IMR-90 (cell line): ENCODE measurements at regions not wholly inside any gene's neighbourhood (a gene's known extent, or its start where the extent isn't known, plus 50 kb on each side); places are given as distances from the start of the nearest gene placed in this dataset.

Experiments used
- ATAC-seq: fragments of 200-7000 bp; cut with Tn5 transposase; 2 replicates; pipeline ENCODE4 v1.9.1; 2020; ENCODE audit warnings: low read depth, mild to moderate bottlenecking, moderate library complexity
- BruUV-seq: library from RNA; stranded (reverse); fragments of 400-500 nt; replicated peaks from 2 replicates; lab custom pipeline; 2021; lab: Mats Ljungman, UMichigan
- CTCF ChIA-PET: fragments of 300-600 bp; formaldehyde crosslinking; extraction: SDS; loops from one replicate; lab custom pipeline; 2021; ENCODE audit warnings: antibody characterized with exemption; lab: Yijun Ruan, JAX
- POLR2A ChIA-PET: fragments of 300-600 bp; sonication (Branson Sonifier 250); formaldehyde crosslinking; loops from one replicate; lab custom pipeline; 2022; ENCODE audit warnings: antibody characterized with exemption; ENCODE audit not compliant: unreplicated experiment; lab: Charles Lee
- DNase-seq: peaks from one replicate; pipeline ENCODE4 v3.0.0; 2013
- H2AFZ ChIP-seq: replicated peaks from 2 replicates; pipeline ENCODE3; 2013; ENCODE audit warnings: low read length, mild to moderate bottlenecking; ENCODE audit not compliant: poor library complexity
- H2AK5ac ChIP-seq: 2 replicates; pipeline ENCODE4 v1.6.1; 2013; ENCODE audit warnings: low read depth, low read length, inconsistent platforms
- H2AK9ac ChIP-seq: replicated peaks from 2 replicates; pipeline ENCODE3; 2013; ENCODE audit warnings: mild to moderate bottlenecking, low read depth, low read length, moderate library complexity; ENCODE audit not compliant: poor library complexity
- H2BK120ac ChIP-seq: 2 replicates; pipeline ENCODE4 v1.6.1; 2013; ENCODE audit warnings: low read depth, low read length, inconsistent platforms
- H2BK15ac ChIP-seq: 3 replicates; pipeline ENCODE4 v1.6.1; 2013; ENCODE audit warnings: low read depth, low read length, inconsistent platforms
- H2BK20ac ChIP-seq: 2 replicates; pipeline ENCODE4 v1.6.1; 2013; ENCODE audit warnings: low read depth, mild to moderate bottlenecking, inconsistent platforms, low read length, moderate library complexity
- H2BK5ac ChIP-seq: 2 replicates; pipeline ENCODE4 v1.6.1; 2013; ENCODE audit warnings: mild to moderate bottlenecking, low read depth, low read length, inconsistent platforms; ENCODE audit not compliant: poor library complexity, severe bottlenecking
- H3K14ac ChIP-seq: replicated peaks from 2 replicates; pipeline ENCODE4 v1.6.1; 2013; ENCODE audit warnings: low read depth, low read length, inconsistent platforms
- H3K18ac ChIP-seq: 2 replicates; pipeline ENCODE4 v1.6.1; 2013; ENCODE audit warnings: low read depth, low read length, control low read depth
- H3K23ac ChIP-seq: 2 replicates; pipeline ENCODE4 v1.6.1; 2013; ENCODE audit warnings: low read depth, low read length, inconsistent platforms
- H3K27ac ChIP-seq: 2 replicates; pipeline ENCODE4 v1.5.1; 2013; ENCODE audit warnings: mild to moderate bottlenecking, control low read depth, low read length; ENCODE audit not compliant: insufficient read depth
- H3K27me3 ChIP-seq: 2 replicates; pipeline ENCODE4 v1.6.1; 2013; ENCODE audit warnings: low read length; ENCODE audit not compliant: control insufficient read depth, insufficient read depth
- H3K36me3 ChIP-seq: 2 replicates; pipeline ENCODE4 v1.6.1; 2013; ENCODE audit warnings: low read length, mixed read lengths; ENCODE audit not compliant: control insufficient read depth, insufficient read depth
- H3K4ac ChIP-seq: 2 replicates; pipeline ENCODE4 v1.6.1; 2013; ENCODE audit warnings: low read depth, low read length, inconsistent platforms
- H3K4me1 ChIP-seq: 2 replicates; pipeline ENCODE4 v1.6.1; 2013; ENCODE audit warnings: low read length, mixed read lengths; ENCODE audit not compliant: control insufficient read depth, insufficient read depth
- H3K4me2 ChIP-seq: 2 replicates; pipeline ENCODE4 v1.6.1; 2013; ENCODE audit warnings: low read depth, mild to moderate bottlenecking, control low read depth, low read length, moderate library complexity
- H3K4me3 ChIP-seq: 2 replicates; pipeline ENCODE4 v1.5.1; 2013; ENCODE audit warnings: low read depth, mild to moderate bottlenecking, control low read depth, low read length, moderate library complexity; ENCODE audit not compliant: insufficient read depth
- H3K56ac ChIP-seq: 2 replicates; pipeline ENCODE4 v1.6.1; 2013; ENCODE audit warnings: low read length, inconsistent platforms; ENCODE audit not compliant: insufficient read depth; ENCODE audit errors: extremely low read depth
- H3K79me1 ChIP-seq, 2 experiments: 2 replicates each; pipeline ENCODE4 v1.6.1; 2013; ENCODE audit warnings: low read length in 2 of 2, inconsistent platforms in 1 of 2, low read depth in 1 of 2
- H3K9ac ChIP-seq: 2 replicates; pipeline ENCODE4 v1.6.1; 2013; ENCODE audit warnings: low read depth, low read length, control low read depth
- H3K9me1 ChIP-seq: 2 replicates; pipeline ENCODE4 v1.6.1; 2013; ENCODE audit warnings: low read length, inconsistent platforms; ENCODE audit not compliant: insufficient read depth
- H3K9me3 ChIP-seq: 2 replicates; pipeline ENCODE4 v1.6.1; 2013; ENCODE audit warnings: low read length; ENCODE audit not compliant: control insufficient read depth, insufficient read depth
- H4K20me1 ChIP-seq: 2 replicates; pipeline ENCODE4 v1.6.1; 2013; ENCODE audit warnings: low read length, inconsistent platforms; ENCODE audit not compliant: insufficient read depth
- H4K5ac ChIP-seq: 2 replicates; pipeline ENCODE4 v1.6.1; 2013; ENCODE audit warnings: mild to moderate bottlenecking, low read depth, low read length, control low read depth
- H4K8ac ChIP-seq, 2 experiments: 2 replicates each; pipeline ENCODE4 v1.6.1; 2013; ENCODE audit warnings: low read depth in 2 of 2, low read length in 2 of 2, control low read depth in 1 of 2, inconsistent platforms in 1 of 2
- H4K91ac ChIP-seq: 2 replicates; pipeline ENCODE4 v1.6.1; 2013; ENCODE audit warnings: low read depth, low read length, inconsistent platforms; ENCODE audit not compliant: insufficient read depth
- MAFK ChIP-seq: IDR thresholded peaks from 2 replicates; pipeline ENCODE4 v1.6.1; 2012; ENCODE audit warnings: low read depth, low read length, improper control_type of control experiment
- NFE2L2 ChIP-seq: fragments of 150-350 bp; IDR thresholded peaks from 2 replicates; pipeline ENCODE4 v1.6.1; 2016; ENCODE audit warnings: low read depth, mild to moderate bottlenecking, low read length
- WGBS, 2 experiments: methylation state at CpG; one replicate each; pipeline versions ENCODE4 v1.1.5 to v1.1.7; 2013; ENCODE audit warnings: missing lambda C conversion rate in 2 of 2; ENCODE audit not compliant: insufficient read length in 1 of 2; ENCODE audit errors: extremely low coverage in 2 of 2; 5-methylcytosine and 5-hydroxymethylcytosine counted together
- dilution Hi-C: fragments of 300-500 bp; cut with HindIII; formaldehyde crosslinking; loops from one replicate; pipeline ENCODE4 v1.14.3; 2018; ENCODE audit warnings: low sequenced_read_pairs; ENCODE audit not compliant: unreplicated experiment
- in situ Hi-C: fragments of 300-500 bp; cut with MboI; formaldehyde crosslinking; loops from 3 replicates; pipeline ENCODE4 v1.14.3; 2019; ENCODE audit warnings: low sequenced_read_pairs, inconsistent platforms, mixed read lengths
- intact Hi-C: fragments of 100-400 bp; cut with micrococcal nuclease; formaldehyde crosslinking; loops from 2 replicates; pipeline ENCODE4 v1.10.0; 2022

- no peak for DNase-seq
Observed at GRCh38 chr6:84615113-84615850, 149.1 kb downstream of the TBX18 start.

More at GRCh38 chr6:84615113-84615850, 149.1 kb downstream of the TBX18 start:
- H3K18ac ChIP-seq = no peak overlapping the region
- ChIA-PET POLR2A (no interaction called here), CTCF (interaction anchor here (0.7 kb wide), 1 partner anchor 239 kb away, joined by 3 read pairs; no protein-coding TSS in a partner anchor)
- no peak overlapping the region for H4K5ac ChIP-seq
- no peaks in the 10 kb centered on the region for H4K20me1 ChIP-seq
- dilution Hi-C loops (no loop called here), intact Hi-C loops (no loop called here), in situ Hi-C loops (no loop called here)
- no peak overlapping the region for H2AFZ ChIP-seq
- H3K4me1 ChIP-seq = peaks cover 3% of the 10 kb centered on the region; the same call in 1 of the 2 replicates
- BruUV-seq = no TSS peak
- no peak overlapping the region for H3K9ac ChIP-seq
- H3K9me3 ChIP-seq = no peaks in the 10 kb centered on the region
- H3K4ac ChIP-seq = no peak overlapping the region
- H2AK9ac ChIP-seq = no peak overlapping the region
- no peak overlapping the region for H4K91ac ChIP-seq
- no peak overlapping the region for H3K23ac ChIP-seq
- H3K9me1 ChIP-seq = no peaks in the 10 kb centered on the region
- H2BK120ac ChIP-seq = no peak overlapping the region
- H3K4me2 ChIP-seq = no peak overlapping the region
- H2AK5ac ChIP-seq = no peak overlapping the region
- H3K14ac ChIP-seq = no peak overlapping the region
- peak; percentile 50 for TF ChIP-seq MAFK
- no peak for TF ChIP-seq NFE2L2
- no CpG with 5 or more reads among the region's 2 CpGs for WGBS, 2 experiments
- H3K79me1 ChIP-seq = no peaks in the 10 kb centered on the region
- H3K56ac ChIP-seq = no peak overlapping the region
- no peak overlapping the region for H3K27ac ChIP-seq
- no peak overlapping the region for H3K4me3 ChIP-seq
- H2BK15ac ChIP-seq = no peak overlapping the region
- no peak overlapping the region for H2BK20ac ChIP-seq
- no peak for ATAC-seq
- no peak overlapping the region for H2BK5ac ChIP-seq
- no peaks in the 10 kb centered on the region for H3K27me3 ChIP-seq
- H4K8ac ChIP-seq = no peak overlapping the region
- H3K36me3 ChIP-seq = no peaks in the 10 kb centered on the region
